WTC11 (cell line): ENCODE measurements at regions not wholly inside any gene's neighbourhood (a gene's known extent, or its start where the extent isn't known, plus 50 kb on each side); places are given as distances from the start of the nearest gene placed in this dataset.

Experiments used
- ATAC-seq: fragments of 200-7000 bp; cut with Tn5 transposase; 2 replicates; pipeline ENCODE4 v1.10.0; 2021; ENCODE audit warnings: mild to moderate bottlenecking, moderate library complexity
- CTCF ChIA-PET: fragments of 300-600 bp; sonication (Branson Sonifier 250); formaldehyde crosslinking; loops from one replicate; lab custom pipeline; 2021; ENCODE audit warnings: antibody characterized with exemption; lab: Charles Lee
- POLR2A ChIA-PET: fragments of 350-600 bp; sonication (Branson Sonifier 250); formaldehyde crosslinking; loops from one replicate; lab custom pipeline; 2021; ENCODE audit warnings: antibody characterized with exemption; lab: Charles Lee
- DNase-seq: peaks from one replicate; pipeline ENCODE4 v3.0.0; 2021; ENCODE audit warnings: low spot score
- H3K27ac Mint-ChIP-seq: 2 replicates; pipeline ENCODE4 v1.8.0; 2021; ENCODE audit warnings: mixed read lengths
- H3K27me3 Mint-ChIP-seq: 2 replicates; pipeline ENCODE4 v1.8.0; 2021; ENCODE audit warnings: low read depth, mild to moderate bottlenecking, moderate library complexity, mixed read lengths
- H3K36me3 Mint-ChIP-seq: 2 replicates; pipeline ENCODE4 v1.8.0; 2021; ENCODE audit warnings: mixed read lengths
- H3K4me1 Mint-ChIP-seq: 2 replicates; pipeline ENCODE4 v1.8.0; 2022; ENCODE audit warnings: mixed read lengths
- H3K4me3 Mint-ChIP-seq: 2 replicates; pipeline ENCODE4 v1.8.0; 2021; ENCODE audit warnings: mild to moderate bottlenecking, moderate library complexity, mixed read lengths
- H3K9me3 Mint-ChIP-seq: 2 replicates; pipeline ENCODE4 v1.8.0; 2021; ENCODE audit warnings: mixed read lengths
- ESRRA ChIP-seq: sonication (generic); formaldehyde crosslinking; IDR thresholded peaks from 2 replicates; pipeline ENCODE4 v1.8.1; 2022; ENCODE audit warnings: mild to moderate bottlenecking, missing genetic modification reagents, borderline replicate concordance
- HMGA2 ChIP-seq: fragments of 250-450 bp; sonication (Bioruptor Pico); IDR thresholded peaks from 2 replicates; pipeline ENCODE4 v1.4.0; 2021; ENCODE audit warnings: mild to moderate bottlenecking, moderate library complexity
- JUN ChIP-seq: sonication (generic); formaldehyde crosslinking; IDR thresholded peaks from 2 replicates; pipeline ENCODE4 v1.8.0; 2023; ENCODE audit warnings: mild to moderate bottlenecking, missing genetic modification reagents
- KAT7 ChIP-seq: sonication (generic); formaldehyde crosslinking; IDR thresholded peaks from 2 replicates; pipeline ENCODE4 v1.8.1; 2023; ENCODE audit warnings: missing genetic modification reagents, mild to moderate bottlenecking, borderline replicate concordance
- MXD4 ChIP-seq: fragments of 250-450 bp; sonication (Bioruptor Pico); IDR thresholded peaks from 2 replicates; pipeline ENCODE4 v1.8.0; 2021; ENCODE audit warnings: mild to moderate bottlenecking, moderate library complexity, borderline replicate concordance
- NR1H2 ChIP-seq: sonication (generic); formaldehyde crosslinking; IDR thresholded peaks from 2 replicates; pipeline ENCODE4 v1.9.0; 2021; ENCODE audit warnings: mild to moderate bottlenecking, moderate library complexity, missing genetic modification reagents
- RELA ChIP-seq: sonication (generic); formaldehyde crosslinking; IDR thresholded peaks from 2 replicates; pipeline ENCODE4 v1.8.1; 2022; ENCODE audit warnings: missing genetic modification reagents, mild to moderate bottlenecking, borderline replicate concordance
- ZNF121 ChIP-seq: sonication (generic); formaldehyde crosslinking; IDR thresholded peaks from 2 replicates; pipeline ENCODE4 v1.8.0; 2023; ENCODE audit warnings: missing genetic modification reagents
- ZNF416 ChIP-seq: fragments of 250-450 bp; sonication (Bioruptor Pico); IDR thresholded peaks from 2 replicates; pipeline ENCODE4 v1.9.0; 2021; ENCODE audit warnings: mild to moderate bottlenecking, inconsistent platforms
- ZNF423 ChIP-seq: fragments of 250-450 bp; sonication (Bioruptor Pico); IDR thresholded peaks from 2 replicates; pipeline ENCODE4 v2.1.2; 2022; ENCODE audit warnings: mild to moderate bottlenecking, moderate library complexity
- TF ChIP-seq, protein P1 (sequence below): sonication (generic); formaldehyde crosslinking; IDR thresholded peaks from 2 replicates; pipeline ENCODE4 v1.8.0; 2022; ENCODE audit warnings: mild to moderate bottlenecking, missing genetic modification reagents
- TF ChIP-seq, protein P2 (sequence below): fragments of 250-450 bp; sonication (Bioruptor Pico); IDR thresholded peaks from 2 replicates; pipeline ENCODE4 v1.9.0; 2021; ENCODE audit warnings: mild to moderate bottlenecking, borderline replicate concordance
- TF ChIP-seq, protein P3 (sequence below): sonication (generic); formaldehyde crosslinking; IDR thresholded peaks from 2 replicates; pipeline ENCODE4 v1.8.0; 2022; ENCODE audit warnings: missing genetic modification reagents
- TF ChIP-seq, protein P4 (sequence below): sonication (generic); formaldehyde crosslinking; IDR thresholded peaks from 2 replicates; pipeline ENCODE4 v1.8.1; 2023; ENCODE audit warnings: mild to moderate bottlenecking, missing genetic modification reagents, borderline replicate concordance
- TF ChIP-seq, protein P5 (sequence below): fragments of 250-450 bp; sonication (Bioruptor Pico); IDR thresholded peaks from 2 replicates; pipeline ENCODE4 v1.8.0; 2021; ENCODE audit warnings: mild to moderate bottlenecking

DNA sequence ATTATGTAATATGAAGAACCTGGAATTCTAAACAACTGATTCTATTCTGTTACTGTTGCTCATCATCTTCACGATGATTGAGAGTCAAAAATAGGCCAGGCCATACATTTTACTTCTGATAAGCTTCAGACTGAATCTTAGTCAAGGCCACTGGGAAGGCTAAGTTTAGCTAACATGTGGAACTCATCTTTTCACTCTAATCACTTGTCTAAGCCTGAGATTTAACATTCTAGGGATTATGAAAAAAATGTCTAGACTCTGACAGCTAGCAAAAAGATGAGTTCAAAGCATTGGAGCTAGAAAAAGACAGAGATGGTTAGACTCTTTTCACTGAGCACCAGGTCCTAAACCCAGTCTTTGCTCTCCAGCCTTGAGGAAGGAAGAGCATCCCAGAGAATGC lies 656.2 kb upstream of the IGFBP7 start:
- Mint-ChIP-seq H3K4me1 (peaks cover 2% of the 10 kb centered on the region; the same call in 1 of the 2 replicates), H3K36me3 (0 out of 2 replicates have a peak, but pooled peaks cover 2% of the 10 kb centered on the region), H3K27ac (no peak overlapping the region), H3K4me3 (no peak overlapping the region), H3K9me3 (peaks cover 11% of the 10 kb centered on the region), H3K27me3 (no peaks in the 10 kb centered on the region)
- DNase-seq (no peak), ATAC-seq (no peak)
- ChIA-PET CTCF (no interaction called here), POLR2A (no interaction called here)
- TF ChIP-seq ZNF121 (CRISPR knock-in tag) (no peak), ZNF416 (CRISPR knock-in tag) (no peak), RELA (CRISPR knock-in tag) (no peak), ZNF423 (CRISPR knock-in tag) (no peak), KAT7 (CRISPR knock-in tag) (no peak), MXD4 (CRISPR knock-in tag) (no peak), NR1H2 (CRISPR knock-in tag) (no peak), HMGA2 (CRISPR knock-in tag) (no peak), JUN (CRISPR knock-in tag) (no peak), ESRRA (CRISPR knock-in tag) (no peak)
- TF ChIP-seq, protein P1, sequence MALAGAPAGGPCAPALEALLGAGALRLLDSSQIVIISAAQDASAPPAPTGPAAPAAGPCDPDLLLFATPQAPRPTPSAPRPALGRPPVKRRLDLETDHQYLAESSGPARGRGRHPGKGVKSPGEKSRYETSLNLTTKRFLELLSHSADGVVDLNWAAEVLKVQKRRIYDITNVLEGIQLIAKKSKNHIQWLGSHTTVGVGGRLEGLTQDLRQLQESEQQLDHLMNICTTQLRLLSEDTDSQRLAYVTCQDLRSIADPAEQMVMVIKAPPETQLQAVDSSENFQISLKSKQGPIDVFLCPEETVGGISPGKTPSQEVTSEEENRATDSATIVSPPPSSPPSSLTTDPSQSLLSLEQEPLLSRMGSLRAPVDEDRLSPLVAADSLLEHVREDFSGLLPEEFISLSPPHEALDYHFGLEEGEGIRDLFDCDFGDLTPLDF (CRISPR knock-in tag): no peak
- TF ChIP-seq, protein P2, sequence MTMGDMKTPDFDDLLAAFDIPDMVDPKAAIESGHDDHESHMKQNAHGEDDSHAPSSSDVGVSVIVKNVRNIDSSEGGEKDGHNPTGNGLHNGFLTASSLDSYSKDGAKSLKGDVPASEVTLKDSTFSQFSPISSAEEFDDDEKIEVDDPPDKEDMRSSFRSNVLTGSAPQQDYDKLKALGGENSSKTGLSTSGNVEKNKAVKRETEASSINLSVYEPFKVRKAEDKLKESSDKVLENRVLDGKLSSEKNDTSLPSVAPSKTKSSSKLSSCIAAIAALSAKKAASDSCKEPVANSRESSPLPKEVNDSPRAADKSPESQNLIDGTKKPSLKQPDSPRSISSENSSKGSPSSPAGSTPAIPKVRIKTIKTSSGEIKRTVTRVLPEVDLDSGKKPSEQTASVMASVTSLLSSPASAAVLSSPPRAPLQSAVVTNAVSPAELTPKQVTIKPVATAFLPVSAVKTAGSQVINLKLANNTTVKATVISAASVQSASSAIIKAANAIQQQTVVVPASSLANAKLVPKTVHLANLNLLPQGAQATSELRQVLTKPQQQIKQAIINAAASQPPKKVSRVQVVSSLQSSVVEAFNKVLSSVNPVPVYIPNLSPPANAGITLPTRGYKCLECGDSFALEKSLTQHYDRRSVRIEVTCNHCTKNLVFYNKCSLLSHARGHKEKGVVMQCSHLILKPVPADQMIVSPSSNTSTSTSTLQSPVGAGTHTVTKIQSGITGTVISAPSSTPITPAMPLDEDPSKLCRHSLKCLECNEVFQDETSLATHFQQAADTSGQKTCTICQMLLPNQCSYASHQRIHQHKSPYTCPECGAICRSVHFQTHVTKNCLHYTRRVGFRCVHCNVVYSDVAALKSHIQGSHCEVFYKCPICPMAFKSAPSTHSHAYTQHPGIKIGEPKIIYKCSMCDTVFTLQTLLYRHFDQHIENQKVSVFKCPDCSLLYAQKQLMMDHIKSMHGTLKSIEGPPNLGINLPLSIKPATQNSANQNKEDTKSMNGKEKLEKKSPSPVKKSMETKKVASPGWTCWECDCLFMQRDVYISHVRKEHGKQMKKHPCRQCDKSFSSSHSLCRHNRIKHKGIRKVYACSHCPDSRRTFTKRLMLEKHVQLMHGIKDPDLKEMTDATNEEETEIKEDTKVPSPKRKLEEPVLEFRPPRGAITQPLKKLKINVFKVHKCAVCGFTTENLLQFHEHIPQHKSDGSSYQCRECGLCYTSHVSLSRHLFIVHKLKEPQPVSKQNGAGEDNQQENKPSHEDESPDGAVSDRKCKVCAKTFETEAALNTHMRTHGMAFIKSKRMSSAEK (CRISPR knock-in tag): no peak
- TF ChIP-seq, protein P3, sequence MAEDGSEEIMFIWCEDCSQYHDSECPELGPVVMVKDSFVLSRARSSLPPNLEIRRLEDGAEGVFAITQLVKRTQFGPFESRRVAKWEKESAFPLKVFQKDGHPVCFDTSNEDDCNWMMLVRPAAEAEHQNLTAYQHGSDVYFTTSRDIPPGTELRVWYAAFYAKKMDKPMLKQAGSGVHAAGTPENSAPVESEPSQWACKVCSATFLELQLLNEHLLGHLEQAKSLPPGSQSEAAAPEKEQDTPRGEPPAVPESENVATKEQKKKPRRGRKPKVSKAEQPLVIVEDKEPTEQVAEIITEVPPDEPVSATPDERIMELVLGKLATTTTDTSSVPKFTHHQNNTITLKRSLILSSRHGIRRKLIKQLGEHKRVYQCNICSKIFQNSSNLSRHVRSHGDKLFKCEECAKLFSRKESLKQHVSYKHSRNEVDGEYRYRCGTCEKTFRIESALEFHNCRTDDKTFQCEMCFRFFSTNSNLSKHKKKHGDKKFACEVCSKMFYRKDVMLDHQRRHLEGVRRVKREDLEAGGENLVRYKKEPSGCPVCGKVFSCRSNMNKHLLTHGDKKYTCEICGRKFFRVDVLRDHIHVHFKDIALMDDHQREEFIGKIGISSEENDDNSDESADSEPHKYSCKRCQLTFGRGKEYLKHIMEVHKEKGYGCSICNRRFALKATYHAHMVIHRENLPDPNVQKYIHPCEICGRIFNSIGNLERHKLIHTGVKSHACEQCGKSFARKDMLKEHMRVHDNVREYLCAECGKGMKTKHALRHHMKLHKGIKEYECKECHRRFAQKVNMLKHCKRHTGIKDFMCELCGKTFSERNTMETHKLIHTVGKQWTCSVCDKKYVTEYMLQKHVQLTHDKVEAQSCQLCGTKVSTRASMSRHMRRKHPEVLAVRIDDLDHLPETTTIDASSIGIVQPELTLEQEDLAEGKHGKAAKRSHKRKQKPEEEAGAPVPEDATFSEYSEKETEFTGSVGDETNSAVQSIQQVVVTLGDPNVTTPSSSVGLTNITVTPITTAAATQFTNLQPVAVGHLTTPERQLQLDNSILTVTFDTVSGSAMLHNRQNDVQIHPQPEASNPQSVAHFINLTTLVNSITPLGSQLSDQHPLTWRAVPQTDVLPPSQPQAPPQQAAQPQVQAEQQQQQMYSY (CRISPR knock-in tag): no peak
- TF ChIP-seq, protein P4, sequence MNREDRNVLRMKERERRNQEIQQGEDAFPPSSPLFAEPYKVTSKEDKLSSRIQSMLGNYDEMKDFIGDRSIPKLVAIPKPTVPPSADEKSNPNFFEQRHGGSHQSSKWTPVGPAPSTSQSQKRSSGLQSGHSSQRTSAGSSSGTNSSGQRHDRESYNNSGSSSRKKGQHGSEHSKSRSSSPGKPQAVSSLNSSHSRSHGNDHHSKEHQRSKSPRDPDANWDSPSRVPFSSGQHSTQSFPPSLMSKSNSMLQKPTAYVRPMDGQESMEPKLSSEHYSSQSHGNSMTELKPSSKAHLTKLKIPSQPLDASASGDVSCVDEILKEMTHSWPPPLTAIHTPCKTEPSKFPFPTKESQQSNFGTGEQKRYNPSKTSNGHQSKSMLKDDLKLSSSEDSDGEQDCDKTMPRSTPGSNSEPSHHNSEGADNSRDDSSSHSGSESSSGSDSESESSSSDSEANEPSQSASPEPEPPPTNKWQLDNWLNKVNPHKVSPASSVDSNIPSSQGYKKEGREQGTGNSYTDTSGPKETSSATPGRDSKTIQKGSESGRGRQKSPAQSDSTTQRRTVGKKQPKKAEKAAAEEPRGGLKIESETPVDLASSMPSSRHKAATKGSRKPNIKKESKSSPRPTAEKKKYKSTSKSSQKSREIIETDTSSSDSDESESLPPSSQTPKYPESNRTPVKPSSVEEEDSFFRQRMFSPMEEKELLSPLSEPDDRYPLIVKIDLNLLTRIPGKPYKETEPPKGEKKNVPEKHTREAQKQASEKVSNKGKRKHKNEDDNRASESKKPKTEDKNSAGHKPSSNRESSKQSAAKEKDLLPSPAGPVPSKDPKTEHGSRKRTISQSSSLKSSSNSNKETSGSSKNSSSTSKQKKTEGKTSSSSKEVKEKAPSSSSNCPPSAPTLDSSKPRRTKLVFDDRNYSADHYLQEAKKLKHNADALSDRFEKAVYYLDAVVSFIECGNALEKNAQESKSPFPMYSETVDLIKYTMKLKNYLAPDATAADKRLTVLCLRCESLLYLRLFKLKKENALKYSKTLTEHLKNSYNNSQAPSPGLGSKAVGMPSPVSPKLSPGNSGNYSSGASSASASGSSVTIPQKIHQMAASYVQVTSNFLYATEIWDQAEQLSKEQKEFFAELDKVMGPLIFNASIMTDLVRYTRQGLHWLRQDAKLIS (CRISPR knock-in tag): no peak
- TF ChIP-seq, protein P5, sequence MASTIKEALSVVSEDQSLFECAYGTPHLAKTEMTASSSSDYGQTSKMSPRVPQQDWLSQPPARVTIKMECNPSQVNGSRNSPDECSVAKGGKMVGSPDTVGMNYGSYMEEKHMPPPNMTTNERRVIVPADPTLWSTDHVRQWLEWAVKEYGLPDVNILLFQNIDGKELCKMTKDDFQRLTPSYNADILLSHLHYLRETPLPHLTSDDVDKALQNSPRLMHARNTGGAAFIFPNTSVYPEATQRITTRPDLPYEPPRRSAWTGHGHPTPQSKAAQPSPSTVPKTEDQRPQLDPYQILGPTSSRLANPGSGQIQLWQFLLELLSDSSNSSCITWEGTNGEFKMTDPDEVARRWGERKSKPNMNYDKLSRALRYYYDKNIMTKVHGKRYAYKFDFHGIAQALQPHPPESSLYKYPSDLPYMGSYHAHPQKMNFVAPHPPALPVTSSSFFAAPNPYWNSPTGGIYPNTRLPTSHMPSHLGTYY (CRISPR knock-in tag): no peak
